HFFc6 (cell line): ENCODE measurements at regions not wholly inside any gene's neighbourhood (a gene's known extent, or its start where the extent isn't known, plus 50 kb on each side); places are given as distances from the start of the nearest gene placed in this dataset.
"Not testable (repeated sequence)": the region's sequence is repeated elsewhere in the genome, so short reads cannot be mapped to it uniquely, and the experiment has no call there.

Source experiments
- DNase-seq: peaks from one replicate; pipeline ENCODE4 v3.0.0-alpha.2; 2018
- H3K27ac Mint-ChIP-seq: 2 replicates; pipeline ENCODE4 v1.8.0; 2020; ENCODE audit warnings: mild to moderate bottlenecking, mixed read lengths
- H3K27me3 Mint-ChIP-seq: 2 replicates; pipeline ENCODE4 v1.8.0; 2021; ENCODE audit warnings: mild to moderate bottlenecking, moderate library complexity, mixed read lengths; ENCODE audit not compliant: insufficient read depth
- H3K36me3 Mint-ChIP-seq: 2 replicates; pipeline ENCODE4 v1.8.0; 2021; ENCODE audit warnings: low read depth, mixed read lengths
- H3K4me1 Mint-ChIP-seq: 2 replicates; pipeline ENCODE4 v1.8.0; 2020; ENCODE audit warnings: low read depth, mixed read lengths
- H3K4me3 Mint-ChIP-seq: 2 replicates; pipeline ENCODE4 v1.8.0; 2020; ENCODE audit warnings: mild to moderate bottlenecking, moderate library complexity, mixed read lengths
- H3K9me3 Mint-ChIP-seq: 2 replicates; pipeline ENCODE4 v1.8.0; 2020; ENCODE audit warnings: mild to moderate bottlenecking, mixed read lengths
- TF ChIP-seq, protein P1 (sequence below): fragments of 200-600 bp; sonication (generic); IDR thresholded peaks from 2 replicates; pipeline ENCODE4 v1.5.0; 2021; ENCODE audit warnings: antibody characterized with exemption, mild to moderate bottlenecking

DNA sequence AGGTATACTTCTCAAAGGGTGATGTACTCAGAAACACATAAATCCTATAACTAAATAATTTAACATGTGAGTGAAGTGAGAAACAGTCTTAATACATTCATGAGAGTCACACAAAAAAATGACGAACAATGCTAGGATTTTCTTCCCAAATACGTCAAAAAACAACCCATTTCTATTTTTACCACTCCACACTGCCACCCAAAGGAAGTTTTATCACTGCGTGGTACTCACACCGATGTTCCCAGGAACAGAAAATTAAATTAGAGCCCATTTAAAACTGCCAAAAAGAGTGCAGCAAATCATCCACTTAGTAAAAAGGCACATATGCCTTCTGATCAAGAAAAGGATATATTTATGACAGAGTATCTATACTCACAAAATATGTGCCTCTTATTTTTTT lies 710.9 kb upstream of the FAT3 start:
- Mint-ChIP-seq H3K9me3 (peaks cover 40% of the 10 kb centered on the region), H3K27ac (no peak overlapping the region), H3K27me3 (no peaks in the 10 kb centered on the region), H3K4me3 (no peak overlapping the region), H3K36me3 (no peaks in the 10 kb centered on the region), H3K4me1 (no peaks in the 10 kb centered on the region)
- TF ChIP-seq, protein P1, sequence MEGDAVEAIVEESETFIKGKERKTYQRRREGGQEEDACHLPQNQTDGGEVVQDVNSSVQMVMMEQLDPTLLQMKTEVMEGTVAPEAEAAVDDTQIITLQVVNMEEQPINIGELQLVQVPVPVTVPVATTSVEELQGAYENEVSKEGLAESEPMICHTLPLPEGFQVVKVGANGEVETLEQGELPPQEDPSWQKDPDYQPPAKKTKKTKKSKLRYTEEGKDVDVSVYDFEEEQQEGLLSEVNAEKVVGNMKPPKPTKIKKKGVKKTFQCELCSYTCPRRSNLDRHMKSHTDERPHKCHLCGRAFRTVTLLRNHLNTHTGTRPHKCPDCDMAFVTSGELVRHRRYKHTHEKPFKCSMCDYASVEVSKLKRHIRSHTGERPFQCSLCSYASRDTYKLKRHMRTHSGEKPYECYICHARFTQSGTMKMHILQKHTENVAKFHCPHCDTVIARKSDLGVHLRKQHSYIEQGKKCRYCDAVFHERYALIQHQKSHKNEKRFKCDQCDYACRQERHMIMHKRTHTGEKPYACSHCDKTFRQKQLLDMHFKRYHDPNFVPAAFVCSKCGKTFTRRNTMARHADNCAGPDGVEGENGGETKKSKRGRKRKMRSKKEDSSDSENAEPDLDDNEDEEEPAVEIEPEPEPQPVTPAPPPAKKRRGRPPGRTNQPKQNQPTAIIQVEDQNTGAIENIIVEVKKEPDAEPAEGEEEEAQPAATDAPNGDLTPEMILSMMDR, result no peak
- no peak for DNase-seq

DNA sequence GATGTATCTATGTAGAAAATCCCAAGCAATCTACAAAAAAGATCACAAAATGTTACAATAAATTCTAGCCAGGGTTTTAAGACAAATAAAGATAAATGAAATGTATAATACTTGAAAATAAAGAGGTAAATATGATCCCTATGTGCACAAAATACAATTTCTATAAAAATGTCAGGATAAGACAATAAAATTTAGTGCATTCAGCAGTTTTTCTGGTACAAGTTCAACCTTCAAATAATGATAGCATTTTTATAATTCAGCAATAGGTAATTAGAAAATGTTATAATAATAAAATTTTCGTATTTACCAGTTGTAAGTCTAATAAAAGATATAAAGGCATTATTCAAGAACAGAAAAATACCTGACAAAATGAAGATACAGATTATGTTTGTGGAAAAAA lies 726.8 kb upstream of the FAT3 start:
- Mint-ChIP-seq H3K27me3 (no peaks in the 10 kb centered on the region), H3K36me3 (no peaks in the 10 kb centered on the region), H3K4me3 (no peak overlapping the region), H3K4me1 (no peaks in the 10 kb centered on the region), H3K27ac (no peak overlapping the region), H3K9me3 (peaks cover 7% of the 10 kb centered on the region)
- TF ChIP-seq, protein P1, result no peak
- no peak for DNase-seq

DNA sequence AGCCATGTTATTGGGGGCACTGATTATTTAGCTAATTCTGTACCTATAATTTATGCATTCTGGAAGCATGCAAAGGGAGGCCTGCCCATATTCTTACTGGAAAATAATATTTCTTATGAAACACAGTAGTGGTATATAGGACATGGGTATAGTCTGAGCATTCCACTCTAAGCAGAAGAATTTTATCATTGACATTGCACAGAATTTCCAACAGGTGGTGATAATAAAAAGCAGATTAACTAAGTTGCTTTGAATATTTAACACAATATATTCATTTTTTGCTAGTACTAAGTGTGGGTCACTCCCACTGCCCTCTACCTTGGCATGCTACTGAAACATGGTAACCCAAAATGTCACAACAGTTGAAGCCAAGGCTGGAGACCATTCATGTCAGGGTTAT lies 728.8 kb upstream of the FAT3 start:
- H3K27me3 Mint-ChIP-seq, result no peaks in the 10 kb centered on the region
- H3K36me3 Mint-ChIP-seq, result no peaks in the 10 kb centered on the region
- H3K9me3 Mint-ChIP-seq, result peaks cover 7% of the 10 kb centered on the region
- no peaks in the 10 kb centered on the region for H3K4me1 Mint-ChIP-seq
- no peak overlapping the region for H3K27ac Mint-ChIP-seq
- TF ChIP-seq, protein P1, result no peak
- DNase-seq, result no peak
- H3K4me3 Mint-ChIP-seq, result no peak overlapping the region

DNA sequence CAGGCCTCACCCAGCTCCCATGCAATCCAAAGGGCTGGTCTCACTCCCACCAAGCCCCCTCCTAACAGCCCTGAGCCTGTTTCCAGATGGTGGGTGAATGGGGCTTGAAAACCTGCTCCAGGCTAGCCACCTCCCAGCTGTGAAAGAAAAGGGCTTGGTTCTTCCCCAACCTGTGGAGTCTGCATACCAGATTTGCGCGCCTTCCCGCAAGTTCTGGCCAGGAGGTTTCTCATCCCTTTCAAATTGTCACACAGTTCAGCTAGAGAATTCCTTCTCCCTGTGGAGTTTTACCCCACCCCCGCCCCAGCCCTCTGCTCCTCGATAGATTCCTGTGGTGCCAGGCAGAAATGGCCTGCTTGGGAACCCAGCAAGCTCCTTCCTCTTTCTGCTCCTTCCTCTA lies 734.6 kb upstream of the FAT3 start:
- Mint-ChIP-seq H3K4me3 (no peak overlapping the region), H3K36me3 (no peaks in the 10 kb centered on the region), H3K9me3 (peaks cover 52% of the 10 kb centered on the region), H3K27me3 (no peaks in the 10 kb centered on the region), H3K4me1 (no peaks in the 10 kb centered on the region), H3K27ac (no peak overlapping the region)
- no peak for DNase-seq
- TF ChIP-seq, protein P1, result no peak

DNA sequence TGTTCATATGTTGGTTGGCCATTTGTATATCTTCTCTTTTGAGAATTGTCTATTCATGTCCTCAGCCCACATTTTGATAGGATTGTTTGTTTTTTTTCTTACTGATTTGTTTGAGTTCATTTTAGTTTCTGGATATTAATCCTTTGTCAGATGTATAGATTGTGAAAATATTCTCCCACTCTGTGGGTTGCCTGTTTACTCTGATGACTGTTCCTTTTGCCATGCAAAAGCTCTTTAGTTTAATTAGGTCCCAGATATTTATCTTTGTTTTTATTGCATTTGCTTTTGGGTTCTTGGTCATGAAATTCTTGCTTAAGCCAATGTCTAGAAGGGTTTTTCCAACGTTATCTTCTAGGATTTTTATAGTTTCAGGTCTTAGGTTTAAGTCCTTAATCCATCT lies 740.7 kb upstream of the FAT3 start:
- H3K4me3 Mint-ChIP-seq, DNase-seq, H3K27me3 Mint-ChIP-seq, H3K4me1 Mint-ChIP-seq, H3K36me3 Mint-ChIP-seq, H3K27ac Mint-ChIP-seq: not testable (repeated sequence)
- peaks cover 59% of the 10 kb centered on the region for H3K9me3 Mint-ChIP-seq

DNA sequence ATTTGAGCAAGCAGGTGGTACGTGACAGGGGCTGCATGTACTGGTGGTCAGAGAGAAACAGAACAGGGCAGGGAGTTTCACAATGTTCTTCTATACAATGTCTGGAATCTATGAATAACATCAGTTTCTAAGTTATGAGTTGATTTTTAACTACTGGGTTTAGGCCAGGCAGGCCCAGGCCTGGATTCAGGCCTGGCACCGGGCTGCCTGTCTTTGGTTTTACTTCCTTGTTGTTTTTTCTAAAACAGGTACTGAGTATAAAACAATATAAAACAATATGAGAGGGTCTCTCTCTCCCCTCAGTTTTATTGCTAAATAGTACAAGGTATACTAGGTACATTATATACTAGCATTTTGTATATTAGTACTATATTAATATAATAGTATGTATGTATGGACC lies 742.7 kb upstream of the FAT3 start:
- peaks cover 60% of the 10 kb centered on the region for H3K9me3 Mint-ChIP-seq
- H3K4me3 Mint-ChIP-seq, H3K27me3 Mint-ChIP-seq, DNase-seq, H3K36me3 Mint-ChIP-seq, H3K4me1 Mint-ChIP-seq, H3K27ac Mint-ChIP-seq: not testable (repeated sequence)

DNA sequence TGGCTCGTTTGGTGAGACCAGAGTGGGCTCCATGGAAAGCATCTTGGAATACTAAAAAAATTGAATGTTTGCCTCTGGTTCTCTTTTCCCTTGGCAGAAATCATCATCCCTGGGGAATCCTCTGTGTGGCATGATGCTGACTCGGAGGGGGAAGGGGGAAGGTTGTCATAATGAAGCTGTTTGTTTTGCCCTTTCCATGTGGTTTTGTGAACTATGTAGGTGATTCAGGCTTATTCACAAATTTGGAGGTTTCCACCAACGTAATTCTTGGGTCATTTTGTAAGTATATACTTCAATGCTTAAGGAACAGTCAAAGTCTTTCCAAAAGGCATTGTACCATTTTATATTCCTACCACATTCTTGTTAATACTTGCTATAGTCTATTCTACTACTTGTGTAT lies 754.0 kb upstream of the FAT3 start:
- Mint-ChIP-seq H3K4me3 (no peak overlapping the region), H3K4me1 (no peaks in the 10 kb centered on the region)

More for the DNA sequence above, 754.0 kb upstream of the FAT3 start:
- Mint-ChIP-seq H3K27ac (no peak overlapping the region), H3K9me3 (peaks cover 46% of the 10 kb centered on the region), H3K27me3 (no peaks in the 10 kb centered on the region), H3K36me3 (peaks cover 4% of the 10 kb centered on the region; the same call in 1 of the 2 replicates)
- TF ChIP-seq, protein P1, result no peak
- DNase-seq, result no peak
